ENCODE measurements at regions not wholly inside any gene's neighbourhood (a gene's known extent, or its start where the extent isn't known, plus 50 kb on each side); places are given as distances from the start of the nearest gene placed in this dataset.
"Not testable (repeated sequence)": the region's sequence is repeated elsewhere in the genome, so short reads cannot be mapped to it uniquely, and the experiment has no call there.

GRCh38 chr10:131531265-131532190, 220.0 kb upstream of the TCERG1L start:
- FAIRE-seq = no peak
- no peak for DNase-seq (ENCODE audit: low spot score)

- DNase-seq (ENCODE audit: low spot score) (no peak), FAIRE-seq (no peak)
Observed at GRCh38 chr10:131532291-131532690, 220.8 kb upstream of the TCERG1L start.

GRCh38 chr10:131532745-131533341, 221.3 kb upstream of the TCERG1L start:
- DNase-seq (ENCODE audit: low spot score) = no peak
- no peak for FAIRE-seq

- FAIRE-seq (no peak), DNase-seq (ENCODE audit: low spot score) (peak; percentile 22)
Observed at GRCh38 chr10:131533846-131534526, 222.5 kb upstream of the TCERG1L start.

GRCh38 chr10:131534836-131535235, 223.3 kb upstream of the TCERG1L start:
- no peak for FAIRE-seq
- no peak for DNase-seq (ENCODE audit: low spot score)

GRCh38 chr10:131536676-131537075, 225.2 kb upstream of the TCERG1L start:
- FAIRE-seq (no peak), DNase-seq (ENCODE audit: low spot score) (no peak)

GRCh38 chr10:131537281-131537680, 225.8 kb upstream of the TCERG1L start:
- DNase-seq (ENCODE audit: low spot score) (no peak), FAIRE-seq (no peak)

- DNase-seq (ENCODE audit: low spot score) (no peak), FAIRE-seq (no peak)
Observed at GRCh38 chr10:131544495-131544894, 233.0 kb upstream of the TCERG1L start.

GRCh38 chr10:131546086-131546810, 234.7 kb upstream of the TCERG1L start:
- FAIRE-seq = no peak

GRCh38 chr10:131547129-131547799, 235.7 kb upstream of the TCERG1L start:
- FAIRE-seq (no peak), DNase-seq (ENCODE audit: low spot score) (no peak)

More at GRCh38 chr10:131546086-131546810, 234.7 kb upstream of the TCERG1L start:
- peak; percentile 16 for DNase-seq (ENCODE audit: low spot score)

GRCh38 chr10:131548176-131548575, 236.7 kb upstream of the TCERG1L start:
- DNase-seq (ENCODE audit: low spot score) (no peak), FAIRE-seq (no peak)

- FAIRE-seq (no peak), DNase-seq (ENCODE audit: low spot score) (no peak)
Observed at GRCh38 chr10:131549116-131549515, 237.6 kb upstream of the TCERG1L start.

GRCh38 chr10:131553121-131553520, 241.6 kb upstream of the TCERG1L start:
- FAIRE-seq (no peak), DNase-seq (ENCODE audit: low spot score) (no peak)

- DNase-seq (ENCODE audit: low spot score) (no peak), FAIRE-seq (no peak)
Observed at GRCh38 chr10:131553581-131553980, 242.1 kb upstream of the TCERG1L start.

- no peak for FAIRE-seq
- DNase-seq (ENCODE audit: low spot score) = no peak
Observed at GRCh38 chr10:131554821-131555220, 243.3 kb upstream of the TCERG1L start.

GRCh38 chr10:131555406-131555805, 243.9 kb upstream of the TCERG1L start:
- no peak for FAIRE-seq
- no peak for DNase-seq (ENCODE audit: low spot score)

GRCh38 chr10:131556061-131556896, 244.8 kb upstream of the TCERG1L start:
- FAIRE-seq (no peak), DNase-seq (ENCODE audit: low spot score) (no peak)

- DNase-seq (ENCODE audit: low spot score) (no peak), FAIRE-seq (no peak)
Observed at GRCh38 chr10:131556897-131557495, 245.5 kb upstream of the TCERG1L start.

- not testable (repeated sequence) for FAIRE-seq; DNase-seq (ENCODE audit: low spot score)
Observed at GRCh38 chr10:131557956-131558355, 246.4 kb upstream of the TCERG1L start.

Measured in urothelium cell line (cell line).